OCI-LY1 (cell line): ENCODE measurements at regions not wholly inside any gene's neighbourhood (a gene's known extent, or its start where the extent isn't known, plus 50 kb on each side); places are given as distances from the start of the nearest gene placed in this dataset.

Experiments used
- H2AFZ ChIP-seq: fragments of 200-600 bp; sonication (generic), shearing (Covaris generic); 2 replicates; pipeline ENCODE4 v1.6.0; 2014; ENCODE audit warnings: antibody characterized with exemption, mild to moderate bottlenecking, low read length
- H3F3A ChIP-seq: fragments of 200-600 bp; sonication (generic), shearing (Covaris generic); 2 replicates; pipeline ENCODE4 v1.6.0; 2014; ENCODE audit warnings: mild to moderate bottlenecking, antibody characterized with exemption, low read length, moderate library complexity; ENCODE audit not compliant: insufficient read depth
- H3K27ac ChIP-seq: fragments of 200-600 bp; sonication (generic); 2 replicates; pipeline ENCODE4 v1.5.1; 2014; ENCODE audit warnings: low read length, mixed run types, mild to moderate bottlenecking, low read depth; ENCODE audit not compliant: poor library complexity, severe bottlenecking
- H3K27me3 ChIP-seq: fragments of 200-600 bp; sonication (generic); 2 replicates; pipeline ENCODE4 v1.6.0; 2014; ENCODE audit warnings: antibody characterized with exemption, mild to moderate bottlenecking, low read length, moderate library complexity; ENCODE audit not compliant: insufficient read depth
- H3K36me3 ChIP-seq: fragments of 200-600 bp; sonication (generic); 2 replicates; pipeline ENCODE4 v1.6.1; 2014; ENCODE audit warnings: mild to moderate bottlenecking, antibody characterized with exemption, low read length, moderate library complexity, mixed read lengths; ENCODE audit not compliant: insufficient read depth
- H3K4me1 ChIP-seq: fragments of 200-600 bp; sonication (generic); 2 replicates; pipeline ENCODE4 v1.5.1; 2014; ENCODE audit warnings: mild to moderate bottlenecking, low read length, moderate library complexity; ENCODE audit not compliant: insufficient read depth, severe bottlenecking
- H3K4me2 ChIP-seq: fragments of 200-600 bp; sonication (generic), shearing (Covaris generic); 2 replicates; pipeline ENCODE4 v1.6.1; 2014; ENCODE audit warnings: low read length
- H3K4me3 ChIP-seq: fragments of 200-600 bp; sonication (generic); 2 replicates; pipeline ENCODE4 v1.5.1; 2014; ENCODE audit warnings: low read length, low read depth, mild to moderate bottlenecking, mixed read lengths; ENCODE audit not compliant: poor library complexity, severe bottlenecking
- H3K79me2 ChIP-seq: fragments of 200-600 bp; shearing (Covaris generic); 2 replicates; pipeline ENCODE4 v1.6.1; 2016; ENCODE audit warnings: mixed run types, low read length, mixed read lengths; ENCODE audit not compliant: insufficient read depth
- H3K9ac ChIP-seq: fragments of 200-600 bp; sonication (generic), shearing (Covaris generic); 2 replicates; pipeline ENCODE4 v1.6.1; 2014; ENCODE audit warnings: mild to moderate bottlenecking, low read length, mixed read lengths
- H3K9me2 ChIP-seq: fragments of 200-600 bp; sonication (generic), shearing (Covaris generic); 2 replicates; pipeline ENCODE4 v1.6.1; 2014; ENCODE audit warnings: low read depth, mild to moderate bottlenecking, low read length, mixed read lengths
- H3K9me3 ChIP-seq: fragments of 200-600 bp; shearing (Covaris generic); 2 replicates; pipeline ENCODE4 v1.6.1; 2014; ENCODE audit warnings: low read length, mixed read lengths
- H4K20me1 ChIP-seq: fragments of 200-600 bp; sonication (generic), shearing (Covaris generic); 2 replicates; pipeline ENCODE4 v1.6.0; 2016; ENCODE audit warnings: mild to moderate bottlenecking, low read length; ENCODE audit not compliant: insufficient read depth
- CTCF ChIP-seq: fragments of 200-600 bp; sonication (generic), shearing (Covaris generic); IDR thresholded peaks from 2 replicates; pipeline ENCODE4 v1.5.1; 2017; ENCODE audit warnings: mild to moderate bottlenecking, antibody characterized with exemption, low read length, moderate library complexity, mixed read lengths
- EZH2 ChIP-seq: fragments of 200-600 bp; sonication (generic), shearing (Covaris generic); IDR thresholded peaks from 2 replicates; pipeline ENCODE4 v1.8.0; 2017; ENCODE audit warnings: borderline replicate concordance, mixed run types, mild to moderate bottlenecking, antibody characterized with exemption, low read length, moderate library complexity, mixed read lengths

GRCh38 chr6:100240798-100241197, 223.9 kb downstream of the SIM1 start:
- Histone ChIP-seq H4K20me1 (no peaks in the 10 kb centered on the region), H3K9me2 (no peaks in the 10 kb centered on the region), H3K4me3 (no peak overlapping the region), H3K79me2 (no peaks in the 10 kb centered on the region), H3K27ac (no peak overlapping the region), H2AFZ (no peak overlapping the region), H3K36me3 (no peaks in the 10 kb centered on the region), H3K4me1 (no peaks in the 10 kb centered on the region), H3K4me2 (no peak overlapping the region), H3K9ac (no peak overlapping the region), H3F3A (no peaks in the 10 kb centered on the region), H3K9me3 (no peaks in the 10 kb centered on the region), H3K27me3 (no peaks in the 10 kb centered on the region)
- TF ChIP-seq EZH2: no peak
- no peak for TF ChIP-seq CTCF

- Histone ChIP-seq H3F3A (no peaks in the 10 kb centered on the region), H4K20me1 (no peaks in the 10 kb centered on the region), H3K9me2 (no peaks in the 10 kb centered on the region), H3K9ac (no peak overlapping the region), H3K79me2 (no peaks in the 10 kb centered on the region), H2AFZ (no peak overlapping the region), H3K27me3 (no peaks in the 10 kb centered on the region), H3K36me3 (no peaks in the 10 kb centered on the region), H3K4me3 (no peak overlapping the region), H3K4me2 (no peak overlapping the region), H3K4me1 (no peaks in the 10 kb centered on the region), H3K27ac (no peak overlapping the region), H3K9me3 (no peaks in the 10 kb centered on the region)
- TF ChIP-seq CTCF (no peak), EZH2 (no peak)
Observed at GRCh38 chr6:100237821-100238220, 226.9 kb downstream of the SIM1 start.

- Histone ChIP-seq H3K4me3 (no peak overlapping the region), H3K79me2 (no peaks in the 10 kb centered on the region), H3F3A (no peaks in the 10 kb centered on the region), H3K4me2 (no peak overlapping the region), H3K9me3 (no peaks in the 10 kb centered on the region), H3K27ac (no peak overlapping the region), H3K4me1 (peaks cover 11% of the 10 kb centered on the region), H3K27me3 (no peaks in the 10 kb centered on the region), H3K9me2 (no peaks in the 10 kb centered on the region), H4K20me1 (no peaks in the 10 kb centered on the region), H3K36me3 (no peaks in the 10 kb centered on the region), H2AFZ (no peak overlapping the region), H3K9ac (no peak overlapping the region)
- TF ChIP-seq CTCF (no peak), EZH2 (no peak)
Observed at GRCh38 chr6:100236389-100236788, 228.3 kb downstream of the SIM1 start.
